HCT116 (cell line): ENCODE measurements at regions not wholly inside any gene's neighbourhood (a gene's known extent, or its start where the extent isn't known, plus 50 kb on each side); places are given as distances from the start of the nearest gene placed in this dataset.

ENCODE experiments used
- ATAC-seq: fragments of 200-7000 bp; cut with Tn5 transposase; 2 replicates; pipeline ENCODE4 v1.9.1; 2020; ENCODE audit warnings: mild to moderate bottlenecking, moderate library complexity
- BruUV-seq: library from RNA; stranded (reverse); fragments of 400-500 nt; replicated peaks from 2 replicates; lab custom pipeline; 2021; lab: Mats Ljungman, UMichigan
- CTCF ChIA-PET: fragments of 300-600 bp; sonication (Branson Sonifier 250); formaldehyde crosslinking; loops from one replicate; lab custom pipeline; 2021; ENCODE audit warnings: antibody characterized with exemption; lab: Charles Lee
- POLR2A ChIA-PET: fragments of 300-600, 350-600 bp; sonication (Branson Sonifier 250); formaldehyde crosslinking; loops from one replicate; lab custom pipeline; 2021; ENCODE audit warnings: antibody characterized with exemption; lab: Charles Lee
- RAD21 ChIA-PET, 2 experiments: fragments of 300-600 bp; sonication (Branson Sonifier 250); formaldehyde crosslinking; loops; one replicate each; lab custom pipeline; 2023; ENCODE audit warnings: low total read pairs in 2 of 2; ENCODE audit not compliant: uncharacterized antibody in 2 of 2, unreplicated experiment in 2 of 2, low non-redundant PET in 1 of 2; lab: Charles Lee
- DNase-seq: peaks from one replicate; pipeline ENCODE4 v3.0.0-alpha.2; 2010; ENCODE audit warnings: low read depth, low spot score
- H2AFZ ChIP-seq: fragments of 200-600 bp; shearing (Covaris generic), sonication (generic); 2 replicates; pipeline ENCODE4 v1.6.1; 2017; ENCODE audit warnings: low read depth, mixed run types, mixed read lengths, antibody characterized with exemption, low read length; ENCODE audit not compliant: poor library complexity, severe bottlenecking
- H3K27ac ChIP-seq: 2 replicates; pipeline ENCODE4 v1.5.1; 2012; ENCODE audit warnings: low read depth, low read length
- H3K27me3 ChIP-seq: fragments of 200-600 bp; sonication (generic); 2 replicates; pipeline ENCODE4 v1.6.1; 2016; ENCODE audit warnings: mixed run types, low read length, mixed read lengths; ENCODE audit not compliant: insufficient read depth
- H3K36me3 ChIP-seq, 2 experiments: fragments of 200-500 bp in 1 of 2; fragments of 200-600 bp in 1 of 2; sonication (Bioruptor generic) in 1 of 2; sonication (generic) in 1 of 2; 2 replicates each; pipeline versions ENCODE4 v1.5.1 to v1.6.1; 2014 to 2016; ENCODE audit warnings: low read length in 2 of 2, inconsistent platforms in 1 of 2, mixed read lengths in 1 of 2, mixed run types in 1 of 2; ENCODE audit not compliant: insufficient read depth in 2 of 2, control insufficient read depth in 1 of 2
- H3K4me1 ChIP-seq, 2 experiments: fragments of 200-600 bp in 1 of 2; sonication (generic) in 1 of 2; 2 replicates each; pipeline versions ENCODE4 v1.5.1 to v1.6.1; 2012 to 2017; ENCODE audit warnings: low read length in 2 of 2, inconsistent platforms in 1 of 2, mild to moderate bottlenecking in 1 of 2, mixed read lengths in 1 of 2, mixed run types in 1 of 2, moderate library complexity in 1 of 2; ENCODE audit not compliant: insufficient read depth in 2 of 2, control insufficient read depth in 1 of 2
- H3K4me2 ChIP-seq: fragments of 200-600 bp; sonication (generic); 2 replicates; pipeline ENCODE4 v1.6.1; 2017; ENCODE audit warnings: mixed run types, low read length, mixed read lengths
- H3K4me3 ChIP-seq, 2 experiments: fragments of 200-600 bp in 1 of 2; sonication (generic) in 1 of 2; replicated peaks in 1 of 2; 2 replicates each; pipeline ENCODE4 v1.5.1; 2011 to 2016; ENCODE audit warnings: low read length in 2 of 2, control low read depth in 1 of 2, low read depth in 1 of 2, mild to moderate bottlenecking in 1 of 2, mixed read lengths in 1 of 2, mixed run types in 1 of 2
- H3K79me2 ChIP-seq: fragments of 200-600 bp; sonication (generic); 2 replicates; pipeline ENCODE4 v1.6.1; 2017; ENCODE audit warnings: mild to moderate bottlenecking, mixed run types, low read length, moderate library complexity, mixed read lengths; ENCODE audit not compliant: insufficient read depth
- H3K9ac ChIP-seq: fragments of 200-600 bp; sonication (generic); 2 replicates; pipeline ENCODE4 v1.6.1; 2016; ENCODE audit warnings: low read length, mixed read lengths
- H3K9me2 ChIP-seq: fragments of 200-600 bp; sonication (generic), shearing (Covaris generic); 2 replicates; pipeline ENCODE4 v1.6.1; 2017; ENCODE audit warnings: mixed run types, mild to moderate bottlenecking, moderate library complexity; ENCODE audit not compliant: insufficient read depth
- H3K9me3 ChIP-seq, 2 experiments: fragments of 200-500 bp in 1 of 2; fragments of 200-600 bp in 1 of 2; sonication (Bioruptor generic) in 1 of 2; sonication (generic) in 1 of 2; 2 replicates each; pipeline ENCODE4 v1.6.1; 2014 to 2017; ENCODE audit warnings: low read length in 2 of 2, mixed read lengths in 2 of 2, inconsistent platforms in 1 of 2, low read depth in 1 of 2, mild to moderate bottlenecking in 1 of 2, mixed run types in 1 of 2, moderate library complexity in 1 of 2; ENCODE audit not compliant: control insufficient read depth in 1 of 2, insufficient read depth in 1 of 2
- H4K20me1 ChIP-seq: fragments of 200-600 bp; sonication (generic), shearing (Covaris generic); 2 replicates; pipeline ENCODE4 v1.6.1; 2017; ENCODE audit warnings: mixed run types, mild to moderate bottlenecking, moderate library complexity; ENCODE audit not compliant: insufficient read depth
- CEBPB ChIP-seq: IDR thresholded peaks from 2 replicates; pipeline ENCODE4 v1.6.1; 2012; ENCODE audit warnings: low read depth
- EGR1 ChIP-seq: IDR thresholded peaks from 2 replicates; pipeline ENCODE4 v1.6.1; 2012; ENCODE audit warnings: low read depth
- ELF1 ChIP-seq: IDR thresholded peaks from 2 replicates; pipeline ENCODE4 v1.6.1; 2012; ENCODE audit warnings: low read depth, borderline replicate concordance
- EZH2 ChIP-seq: fragments of 200-600 bp; sonication (generic); IDR thresholded peaks from 2 replicates; pipeline ENCODE4 v1.6.1; 2017; ENCODE audit warnings: antibody characterized with exemption, mixed run types
- EZH2phosphoT487 ChIP-seq: fragments of 200-600 bp; IDR thresholded peaks from 2 replicates; pipeline ENCODE4 v1.6.1; 2018; ENCODE audit warnings: antibody characterized with exemption, borderline replicate concordance
- JUND ChIP-seq: IDR thresholded peaks from 2 replicates; pipeline ENCODE4 v1.6.1; 2012
- POLR2A ChIP-seq: IDR thresholded peaks from 2 replicates; pipeline ENCODE4 v1.7.0; 2011; ENCODE audit warnings: borderline replicate concordance; ENCODE audit not compliant: insufficient read depth, insufficient read length; ENCODE audit errors: extremely low read depth
- RAD21 ChIP-seq: IDR thresholded peaks from 2 replicates; pipeline ENCODE4 v1.6.1; 2012; ENCODE audit warnings: low read depth, mild to moderate bottlenecking
- SP1 ChIP-seq: IDR thresholded peaks from 2 replicates; pipeline ENCODE4 v1.6.1; 2012; ENCODE audit warnings: low read depth
- SRF ChIP-seq: IDR thresholded peaks from 2 replicates; pipeline ENCODE4 v1.6.1; 2012; ENCODE audit warnings: low read depth
- YY1 ChIP-seq: IDR thresholded peaks from 2 replicates; pipeline ENCODE4 v1.6.1; 2011; ENCODE audit warnings: low read length, low read depth, moderate library complexity, mild to moderate bottlenecking; ENCODE audit not compliant: insufficient replicate concordance; ENCODE audit errors: extremely low read depth
- ZNF274 ChIP-seq: fragments of 200-500 bp; sonication (Bioruptor generic); IDR thresholded peaks from 2 replicates; pipeline ENCODE4 v1.6.1; 2014; ENCODE audit warnings: mild to moderate bottlenecking, low read depth, low read length, inconsistent platforms
- intact Hi-C: fragments of 100-400 bp; cut with micrococcal nuclease; formaldehyde crosslinking; loops from 2 replicates; pipeline ENCODE4 v1.10.0; 2022
- TF ChIP-seq, protein P1 (sequence below): IDR thresholded peaks from 2 replicates; pipeline ENCODE4 v1.6.1; 2012
- TF ChIP-seq, protein P2 (sequence below), 3 experiments: fragments of 200-600 bp in 1 of 3; sonication (generic) in 1 of 3; IDR thresholded peaks in 2 of 3; conservative IDR thresholded peaks in 1 of 3; 2 replicates each; pipeline ENCODE4 v1.5.1; 2012 to 2017; ENCODE audit warnings: low read depth in 2 of 3, low read length in 2 of 3, antibody characterized with exemption in 1 of 3, borderline replicate concordance in 1 of 3, control low read depth in 1 of 3, mild to moderate bottlenecking in 1 of 3, mixed read lengths in 1 of 3, mixed run types in 1 of 3, moderate library complexity in 1 of 3; ENCODE audit not compliant: insufficient read depth in 1 of 3
- TF ChIP-seq, protein P3 (sequence below): IDR thresholded peaks from 2 replicates; pipeline ENCODE4 v1.6.1; 2012

DNA sequence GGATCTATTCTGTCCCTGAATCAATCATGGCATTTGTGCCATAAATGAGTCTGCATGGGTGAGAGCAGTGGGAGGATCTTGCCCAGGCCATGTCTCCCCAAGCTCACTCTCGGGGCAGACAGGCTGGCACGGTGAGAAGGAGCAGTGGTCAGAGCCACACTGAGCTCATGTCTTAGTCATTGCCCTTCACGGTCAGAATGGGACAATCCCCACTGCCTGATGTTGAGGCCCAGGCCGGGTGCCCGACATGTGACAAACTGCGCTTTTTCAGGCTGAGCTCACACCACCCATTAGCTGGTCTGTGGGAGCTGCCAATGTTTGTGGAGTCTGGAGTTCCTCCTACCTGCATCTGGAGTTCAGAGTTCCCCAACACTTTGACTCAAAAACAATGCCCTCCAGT lies 481.9 kb downstream of the COG6 start:
- CTCF ChIA-PET = no interaction called here
- BruUV-seq = no TSS peak
- no peak for ATAC-seq

More for the DNA sequence above, 481.9 kb downstream of the COG6 start:
- H3K9ac ChIP-seq = no peak overlapping the region
- no peaks in the 10 kb centered on the region for H4K20me1 ChIP-seq
- no peaks in the 10 kb centered on the region for H3K9me2 ChIP-seq
- H3K27me3 ChIP-seq = no peaks in the 10 kb centered on the region
- TF ChIP-seq ELF1 (no peak), RAD21 (no peak), EZH2 (no peak), POLR2A (no peak), YY1 (no peak), ZNF274 (no peak), JUND (no peak), EGR1 (no peak), SP1 (no peak), EZH2phosphoT487 (no peak), SRF (no peak), CEBPB (no peak)
- TF ChIP-seq, protein P1, sequence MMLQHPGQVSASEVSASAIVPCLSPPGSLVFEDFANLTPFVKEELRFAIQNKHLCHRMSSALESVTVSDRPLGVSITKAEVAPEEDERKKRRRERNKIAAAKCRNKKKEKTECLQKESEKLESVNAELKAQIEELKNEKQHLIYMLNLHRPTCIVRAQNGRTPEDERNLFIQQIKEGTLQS = no peak
- TF ChIP-seq, protein P2, sequence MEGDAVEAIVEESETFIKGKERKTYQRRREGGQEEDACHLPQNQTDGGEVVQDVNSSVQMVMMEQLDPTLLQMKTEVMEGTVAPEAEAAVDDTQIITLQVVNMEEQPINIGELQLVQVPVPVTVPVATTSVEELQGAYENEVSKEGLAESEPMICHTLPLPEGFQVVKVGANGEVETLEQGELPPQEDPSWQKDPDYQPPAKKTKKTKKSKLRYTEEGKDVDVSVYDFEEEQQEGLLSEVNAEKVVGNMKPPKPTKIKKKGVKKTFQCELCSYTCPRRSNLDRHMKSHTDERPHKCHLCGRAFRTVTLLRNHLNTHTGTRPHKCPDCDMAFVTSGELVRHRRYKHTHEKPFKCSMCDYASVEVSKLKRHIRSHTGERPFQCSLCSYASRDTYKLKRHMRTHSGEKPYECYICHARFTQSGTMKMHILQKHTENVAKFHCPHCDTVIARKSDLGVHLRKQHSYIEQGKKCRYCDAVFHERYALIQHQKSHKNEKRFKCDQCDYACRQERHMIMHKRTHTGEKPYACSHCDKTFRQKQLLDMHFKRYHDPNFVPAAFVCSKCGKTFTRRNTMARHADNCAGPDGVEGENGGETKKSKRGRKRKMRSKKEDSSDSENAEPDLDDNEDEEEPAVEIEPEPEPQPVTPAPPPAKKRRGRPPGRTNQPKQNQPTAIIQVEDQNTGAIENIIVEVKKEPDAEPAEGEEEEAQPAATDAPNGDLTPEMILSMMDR (IDR thresholded peaks at IDR 0.05 in 2 of 3, conservative IDR thresholded peaks at IDR 0.05 in 1 of 3; ENCODE audit: borderline replicate concordance in 1 of 3, insufficient read depth in 1 of 3, low read depth in 2 of 3, low read length in 2 of 3) = no peak
- TF ChIP-seq, protein P3, sequence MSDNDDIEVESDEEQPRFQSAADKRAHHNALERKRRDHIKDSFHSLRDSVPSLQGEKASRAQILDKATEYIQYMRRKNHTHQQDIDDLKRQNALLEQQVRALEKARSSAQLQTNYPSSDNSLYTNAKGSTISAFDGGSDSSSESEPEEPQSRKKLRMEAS = no peak
- intact Hi-C loops = no loop called here
- no peaks in the 10 kb centered on the region for H3K36me3 ChIP-seq
- ChIA-PET POLR2A (no interaction called here), RAD21 (no interaction called here)
- no peaks in the 10 kb centered on the region for H3K79me2 ChIP-seq
- DNase-seq = no peak
- no peak overlapping the region for H3K27ac ChIP-seq
- H3K4me2 ChIP-seq = no peak overlapping the region
- no peaks in the 10 kb centered on the region for H3K4me1 ChIP-seq
- no peaks in the 10 kb centered on the region for H3K9me3 ChIP-seq
- no peak overlapping the region for H2AFZ ChIP-seq
- H3K4me3 ChIP-seq = no peak overlapping the region
